HepG2 (cell line): ENCODE measurements at regions not wholly inside any gene's neighbourhood (a gene's known extent, or its start where the extent isn't known, plus 50 kb on each side); places are given as distances from the start of the nearest gene placed in this dataset.

Experiments
- ATAC-seq: fragments of 200-7000 bp; cut with Tn5 transposase; 3 replicates; pipeline ENCODE4 v1.9.1; 2020; ENCODE audit warnings: mild to moderate bottlenecking, moderate library complexity
- BruUV-seq: library from RNA; stranded (reverse); fragments of 400-500 nt; replicated peaks from 2 replicates; lab custom pipeline; 2021; lab: Mats Ljungman, UMichigan
- CTCF ChIA-PET: fragments of 300-600 bp; formaldehyde crosslinking; extraction: SDS; loops from one replicate; lab custom pipeline; 2021; ENCODE audit warnings: low total read pairs, inconsistent platforms, low intra/inter-chr PET ratio; lab: Yijun Ruan, JAX
- POLR2A ChIA-PET: fragments of 350-600 bp; sonication (Branson Sonifier 250); formaldehyde crosslinking; loops from one replicate; lab custom pipeline; 2020; ENCODE audit warnings: antibody characterized with exemption, inconsistent platforms; lab: Yijun Ruan, JAX
- DNase-seq: peaks from one replicate; pipeline ENCODE4 v3.0.0-alpha.2; 2015; ENCODE audit warnings: low spot score
- FAIRE-seq: peaks from 3 replicates; lab custom pipeline; 2011; peaks lifted over from hg19 to GRCh38; lab: Jason Lieb, UNC
- H2AFZ ChIP-seq: one replicate; pipeline ENCODE4 v1.6.1; 2011; ENCODE audit warnings: low read length, inconsistent platforms
- H3K27ac ChIP-seq: fragments of 300-600 bp; 3 replicates; pipeline ENCODE4 v1.8.0; 2011; ENCODE audit warnings: mixed run types, mild to moderate bottlenecking, mixed read lengths, low read length, inconsistent platforms; ENCODE audit not compliant: insufficient read depth; ENCODE audit errors: extremely low read length
- H3K27me3 ChIP-seq, 2 experiments: fragments of 200-600 bp in 1 of 2; 2 replicates in 1 of 2; 3 replicates in 1 of 2; pipeline versions ENCODE4 v1.6.0 to v1.8.0; 2011; ENCODE audit warnings: low read length in 2 of 2, mild to moderate bottlenecking in 2 of 2, moderate library complexity in 2 of 2, inconsistent platforms in 1 of 2; ENCODE audit not compliant: insufficient read depth in 2 of 2, control insufficient read depth in 1 of 2
- H3K36me3 ChIP-seq, 2 experiments: fragments of 200-600 bp in 1 of 2; replicated peaks in 1 of 2; 2 replicates in 1 of 2; 3 replicates in 1 of 2; pipeline versions ENCODE4 v1.5.1 to v1.8.0; 2011; ENCODE audit warnings: low read length in 2 of 2, inconsistent platforms in 1 of 2; ENCODE audit not compliant: insufficient read depth in 2 of 2, control insufficient read depth in 1 of 2
- H3K4me1 ChIP-seq: 2 replicates; pipeline ENCODE4 v1.5.1; 2012; ENCODE audit warnings: low read length, inconsistent platforms; ENCODE audit not compliant: insufficient read depth
- H3K4me2 ChIP-seq: 2 replicates; pipeline ENCODE4 v1.6.0; 2011; ENCODE audit warnings: low read depth, low read length, inconsistent platforms
- H3K4me3 ChIP-seq, 3 experiments: fragments of 200-600 bp in 1 of 3; sonication (generic), shearing (Covaris generic) in 1 of 3; replicated peaks in 1 of 3; 2 replicates each; pipeline ENCODE4 v1.5.1; 2011 to 2016; ENCODE audit warnings: low read length in 3 of 3, inconsistent platforms in 2 of 3, low read depth in 2 of 3, mild to moderate bottlenecking in 2 of 3, control low read depth in 1 of 3, mixed read lengths in 1 of 3; ENCODE audit not compliant: insufficient read depth in 1 of 3
- H3K79me2 ChIP-seq: one replicate; pipeline ENCODE4 v1.6.1; 2011; ENCODE audit warnings: low read length, inconsistent platforms; ENCODE audit not compliant: insufficient read depth
- H3K9ac ChIP-seq: 2 replicates; pipeline ENCODE4 v1.6.0; 2011; ENCODE audit warnings: mild to moderate bottlenecking, low read depth, low read length, inconsistent platforms; ENCODE audit not compliant: insufficient read depth
- H3K9me3 ChIP-seq: 2 replicates; pipeline ENCODE4 v1.5.1; 2012; ENCODE audit warnings: mild to moderate bottlenecking, low read length
- H4K20me1 ChIP-seq: 2 replicates; pipeline ENCODE4 v1.6.0; 2011; ENCODE audit warnings: inconsistent platforms, mild to moderate bottlenecking, low read length, moderate library complexity; ENCODE audit not compliant: insufficient read depth
- ASH2L ChIP-seq: fragments of 300-600, 200-600 bp; sonication (generic); IDR thresholded peaks from 2 replicates; pipeline ENCODE4 v1.7.0; 2017; ENCODE audit warnings: low read depth, mild to moderate bottlenecking, moderate library complexity, mixed read lengths, low read length; ENCODE audit not compliant: insufficient read length
- CREBL2 ChIP-seq: sonication (generic); formaldehyde crosslinking; IDR thresholded peaks from 2 replicates; pipeline ENCODE4 v1.8.1; 2023; ENCODE audit warnings: missing genetic modification reagents, mild to moderate bottlenecking, borderline replicate concordance
- ELF3 ChIP-seq: IDR thresholded peaks from 2 replicates; pipeline ENCODE4 v1.6.1; 2016; ENCODE audit warnings: missing genetic modification reagents, missing compliant biosample characterization
- ERF ChIP-seq: IDR thresholded peaks from 2 replicates; pipeline ENCODE4 v1.6.1; 2018; ENCODE audit warnings: missing biosample characterization, missing genetic modification reagents
- FOXK1 ChIP-seq: sonication (generic); formaldehyde crosslinking; IDR thresholded peaks from 2 replicates; pipeline ENCODE4 v1.4.0; 2020; ENCODE audit warnings: low read depth, missing genetic modification reagents, borderline replicate concordance
- GABPB1 ChIP-seq: IDR thresholded peaks from 2 replicates; pipeline ENCODE4 v1.6.1; 2016; ENCODE audit warnings: mild to moderate bottlenecking, missing genetic modification reagents, moderate library complexity, missing compliant biosample characterization
- GMEB2 ChIP-seq: IDR thresholded peaks from 2 replicates; pipeline ENCODE4 v1.6.1; 2016; ENCODE audit warnings: missing biosample characterization, missing genetic modification reagents, low read depth
- HNRNPH1 ChIP-seq: fragments of 200-400 bp; formaldehyde crosslinking; optimal IDR thresholded peaks from 2 replicates; pipeline ENCODE3; 2017; ENCODE audit warnings: mild to moderate bottlenecking, low read depth, low read length
- IRX3 ChIP-seq: sonication (generic); formaldehyde crosslinking; IDR thresholded peaks from 2 replicates; pipeline ENCODE4 v1.8.1; 2023; ENCODE audit warnings: mild to moderate bottlenecking, low read depth, missing genetic modification reagents, borderline replicate concordance
- ISX ChIP-seq: sonication (generic); formaldehyde crosslinking; conservative IDR thresholded peaks from 2 replicates; pipeline ENCODE4 v1.5.0; 2020; ENCODE audit warnings: missing genetic modification reagents
- KDM6A ChIP-seq: IDR thresholded peaks from 2 replicates; pipeline ENCODE4 v1.6.1; 2016; ENCODE audit warnings: low read depth
- MTA1 ChIP-seq: sonication (generic); formaldehyde crosslinking; IDR thresholded peaks from 2 replicates; pipeline ENCODE4 v1.4.0; 2020; ENCODE audit warnings: missing genetic modification reagents, mild to moderate bottlenecking, borderline replicate concordance
- PAX8 ChIP-seq: sonication (generic); formaldehyde crosslinking; IDR thresholded peaks from 2 replicates; pipeline ENCODE4 v1.8.0; 2022; ENCODE audit warnings: mild to moderate bottlenecking, missing genetic modification reagents, borderline replicate concordance
- PHF20 ChIP-seq: sonication (generic); formaldehyde crosslinking; IDR thresholded peaks from 2 replicates; pipeline ENCODE4 v1.5.0; 2020; ENCODE audit warnings: mild to moderate bottlenecking, missing genetic modification reagents
- RELA ChIP-seq: sonication (generic); formaldehyde crosslinking; IDR thresholded peaks from 2 replicates; pipeline ENCODE4 v1.4.0; 2020; ENCODE audit warnings: missing genetic modification reagents
- THAP8 ChIP-seq: sonication (generic); formaldehyde crosslinking; IDR thresholded peaks from 2 replicates; pipeline ENCODE4 v1.5.1; 2020; ENCODE audit warnings: missing genetic modification reagents, mild to moderate bottlenecking, borderline replicate concordance
- ZBTB21 ChIP-seq: sonication (generic); formaldehyde crosslinking; IDR thresholded peaks from 2 replicates; pipeline ENCODE4 v1.4.0; 2020; ENCODE audit warnings: missing genetic modification reagents
- ZNF234 ChIP-seq: sonication (generic); formaldehyde crosslinking; conservative IDR thresholded peaks from 2 replicates; pipeline ENCODE4 v1.5.1; 2020; ENCODE audit warnings: mild to moderate bottlenecking, missing genetic modification reagents
- ZNF605 ChIP-seq: sonication (generic); formaldehyde crosslinking; IDR thresholded peaks from 2 replicates; pipeline ENCODE4 v1.8.0; 2022; ENCODE audit warnings: mild to moderate bottlenecking, missing genetic modification reagents
- WGBS: methylation state at CpG from one replicate; pipeline ENCODE4 v1.1.6; 2017; ENCODE audit warnings: low lambda C conversion rate; 5-methylcytosine and 5-hydroxymethylcytosine counted together
- in situ Hi-C: cut with HindIII; loops from 2 replicates; pipeline ENCODE4 v1.10.0; 2017; ENCODE audit warnings: low pct_unique_long_range_greater_than_20kb; ENCODE audit not compliant: extremely low pct_ligation_motif_present
- intact Hi-C: fragments of 100-400 bp; cut with micrococcal nuclease; formaldehyde crosslinking; loops from one replicate; pipeline ENCODE4 v1.10.0; 2022; ENCODE audit not compliant: unreplicated experiment

GRCh38 chr12:89828575-89828974 lies 119.9 kb upstream of the ATP2B1 start:
- Histone ChIP-seq H3K36me3 (no peaks in the 10 kb centered on the region), H2AFZ (no peak overlapping the region), H3K9me3 (no peaks in the 10 kb centered on the region), H4K20me1 (no peaks in the 10 kb centered on the region), H3K4me2 (no peak overlapping the region), H3K4me1 (no peaks in the 10 kb centered on the region), H3K79me2 (no peaks in the 10 kb centered on the region), H3K4me3 (no peak overlapping the region), H3K9ac (no peak overlapping the region), H3K27ac (no peak overlapping the region), H3K27me3 (no peaks in the 10 kb centered on the region)
- no peak for FAIRE-seq
- ATAC-seq, result no peak
- DNase-seq, result no peak
- intact Hi-C loops (no loop called here), in situ Hi-C loops (no loop called here)
- no peak for TF ChIP-seq PAX8 (CRISPR knock-in tag)
- no peak for TF ChIP-seq HNRNPH1
- TF ChIP-seq ERF (CRISPR knock-in tag), result no peak
- no peak for TF ChIP-seq GMEB2 (CRISPR knock-in tag)
- no peak for TF ChIP-seq CREBL2
- no peak for TF ChIP-seq RELA (CRISPR knock-in tag)
- no peak for TF ChIP-seq THAP8
- no peak for TF ChIP-seq FOXK1
- TF ChIP-seq ZNF605 (CRISPR knock-in tag), result no peak
- no peak for TF ChIP-seq ISX (CRISPR knock-in tag)
- no peak for TF ChIP-seq ZNF234 (CRISPR knock-in tag)
- no peak for TF ChIP-seq PHF20
- TF ChIP-seq IRX3 (CRISPR knock-in tag), result no peak
- no peak for TF ChIP-seq ELF3 (CRISPR knock-in tag)
- TF ChIP-seq ASH2L, result no peak
- no peak for TF ChIP-seq ZBTB21
- TF ChIP-seq MTA1 (CRISPR knock-in tag), result no peak
- TF ChIP-seq GABPB1 (CRISPR knock-in tag), result no peak
- no peak for TF ChIP-seq KDM6A (CRISPR knock-in tag)
- no TSS peak for BruUV-seq
- WGBS, result 25% methylated on average over 2 of the region's 2 CpGs
- CTCF ChIA-PET, result no interaction called here
- POLR2A ChIA-PET, result no interaction called here
